ENCODE measurements at regions not wholly inside any gene's neighbourhood (a gene's known extent, or its start where the extent isn't known, plus 50 kb on each side); places are given as distances from the start of the nearest gene placed in this dataset.

DNA sequence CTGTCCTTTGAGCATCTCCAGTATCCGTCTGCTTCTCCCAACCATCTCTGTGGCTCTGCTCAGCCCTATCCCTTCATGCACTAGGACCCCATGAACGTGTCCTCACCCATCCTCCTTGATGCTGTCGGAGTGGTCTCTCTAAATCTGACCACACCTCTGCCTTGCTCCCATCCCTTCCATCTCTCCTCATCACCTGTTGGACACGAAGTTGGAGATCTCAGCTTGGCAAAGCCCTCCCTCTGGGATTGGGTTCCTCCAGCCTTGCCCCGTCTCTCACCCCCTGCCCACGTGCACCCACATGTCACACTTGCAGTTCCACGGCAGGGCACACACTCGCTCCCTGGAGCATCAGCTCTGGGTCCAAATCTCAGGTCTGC is 135.7 kb downstream of the ACTL8 start:
- Histone ChIP-seq H3K79me2 (ENCODE audit: insufficient read depth, low read length) (no peaks in the 10 kb centered on the region), H3K9me2 (ENCODE audit: insufficient read depth) (no peaks in the 10 kb centered on the region), H3K9me3 (ENCODE audit: control insufficient read depth in 1 of 2, insufficient read depth in 1 of 2, low read depth in 1 of 2, low read length in 2 of 2) (no peaks in the 10 kb centered on the region), H4K20me1 (ENCODE audit: insufficient read depth) (no peaks in the 10 kb centered on the region), H2AFZ (ENCODE audit: low read depth, low read length, poor library complexity, severe bottlenecking) (no peak overlapping the region), H3K4me3 (replicated peaks in 1 of 2; ENCODE audit: low read depth in 1 of 2, low read length in 2 of 2) (no peak overlapping the region), H3K4me2 (ENCODE audit: low read length) (no peak overlapping the region), H3K27me3 (ENCODE audit: insufficient read depth, low read length) (peaks cover 33% of the 10 kb centered on the region), H3K27ac (ENCODE audit: low read depth, low read length) (no peak overlapping the region), H3K36me3 (ENCODE audit: control insufficient read depth in 1 of 2, insufficient read depth in 2 of 2, low read length in 2 of 2) (no peaks in the 10 kb centered on the region), H3K9ac (ENCODE audit: low read length) (no peak overlapping the region), H3K4me1 (ENCODE audit: control insufficient read depth in 1 of 2, insufficient read depth in 2 of 2, low read length in 2 of 2) (no peaks in the 10 kb centered on the region)
- ChIA-PET POLR2A (no interaction called here), CTCF (no interaction called here), RAD21 (ENCODE audit: low non-redundant PET in 1 of 2, low total read pairs in 2 of 2, uncharacterized antibody in 2 of 2, unreplicated experiment in 2 of 2) (no interaction called here)
- TF ChIP-seq YY1 (IDR thresholded peaks at IDR 0.05; ENCODE audit: extremely low read depth, insufficient replicate concordance, low read depth, low read length) = no peak
- no peak for TF ChIP-seq EGR1 (IDR thresholded peaks at IDR 0.05; ENCODE audit: low read depth)
- no peak for TF ChIP-seq SRF (IDR thresholded peaks at IDR 0.05; ENCODE audit: low read depth)
- TF ChIP-seq, protein P1, sequence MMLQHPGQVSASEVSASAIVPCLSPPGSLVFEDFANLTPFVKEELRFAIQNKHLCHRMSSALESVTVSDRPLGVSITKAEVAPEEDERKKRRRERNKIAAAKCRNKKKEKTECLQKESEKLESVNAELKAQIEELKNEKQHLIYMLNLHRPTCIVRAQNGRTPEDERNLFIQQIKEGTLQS (IDR thresholded peaks at IDR 0.05) = no peak
- TF ChIP-seq CEBPB (IDR thresholded peaks at IDR 0.05; ENCODE audit: low read depth) = no peak
- TF ChIP-seq ELF1 (IDR thresholded peaks at IDR 0.05; ENCODE audit: borderline replicate concordance, low read depth) = no peak
- no peak for TF ChIP-seq JUND (IDR thresholded peaks at IDR 0.05)
- TF ChIP-seq CBX3 (IDR thresholded peaks at IDR 0.05; ENCODE audit: low read depth) = no peak
- no peak for TF ChIP-seq EZH2phosphoT487 (IDR thresholded peaks at IDR 0.05; ENCODE audit: borderline replicate concordance)
- no peak for TF ChIP-seq SIN3A (IDR thresholded peaks at IDR 0.05; ENCODE audit: low read depth)
- no peak for TF ChIP-seq TCF7L2 (IDR thresholded peaks at IDR 0.05; ENCODE audit: borderline replicate concordance, extremely low read depth, insufficient read depth, insufficient read length)
- TF ChIP-seq EZH2 (IDR thresholded peaks at IDR 0.05) = no peak
- TF ChIP-seq, protein P2, sequence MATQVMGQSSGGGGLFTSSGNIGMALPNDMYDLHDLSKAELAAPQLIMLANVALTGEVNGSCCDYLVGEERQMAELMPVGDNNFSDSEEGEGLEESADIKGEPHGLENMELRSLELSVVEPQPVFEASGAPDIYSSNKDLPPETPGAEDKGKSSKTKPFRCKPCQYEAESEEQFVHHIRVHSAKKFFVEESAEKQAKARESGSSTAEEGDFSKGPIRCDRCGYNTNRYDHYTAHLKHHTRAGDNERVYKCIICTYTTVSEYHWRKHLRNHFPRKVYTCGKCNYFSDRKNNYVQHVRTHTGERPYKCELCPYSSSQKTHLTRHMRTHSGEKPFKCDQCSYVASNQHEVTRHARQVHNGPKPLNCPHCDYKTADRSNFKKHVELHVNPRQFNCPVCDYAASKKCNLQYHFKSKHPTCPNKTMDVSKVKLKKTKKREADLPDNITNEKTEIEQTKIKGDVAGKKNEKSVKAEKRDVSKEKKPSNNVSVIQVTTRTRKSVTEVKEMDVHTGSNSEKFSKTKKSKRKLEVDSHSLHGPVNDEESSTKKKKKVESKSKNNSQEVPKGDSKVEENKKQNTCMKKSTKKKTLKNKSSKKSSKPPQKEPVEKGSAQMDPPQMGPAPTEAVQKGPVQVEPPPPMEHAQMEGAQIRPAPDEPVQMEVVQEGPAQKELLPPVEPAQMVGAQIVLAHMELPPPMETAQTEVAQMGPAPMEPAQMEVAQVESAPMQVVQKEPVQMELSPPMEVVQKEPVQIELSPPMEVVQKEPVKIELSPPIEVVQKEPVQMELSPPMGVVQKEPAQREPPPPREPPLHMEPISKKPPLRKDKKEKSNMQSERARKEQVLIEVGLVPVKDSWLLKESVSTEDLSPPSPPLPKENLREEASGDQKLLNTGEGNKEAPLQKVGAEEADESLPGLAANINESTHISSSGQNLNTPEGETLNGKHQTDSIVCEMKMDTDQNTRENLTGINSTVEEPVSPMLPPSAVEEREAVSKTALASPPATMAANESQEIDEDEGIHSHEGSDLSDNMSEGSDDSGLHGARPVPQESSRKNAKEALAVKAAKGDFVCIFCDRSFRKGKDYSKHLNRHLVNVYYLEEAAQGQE (IDR thresholded peaks at IDR 0.05; ENCODE audit: low read depth) = no peak
- no peak for TF ChIP-seq SP1 (IDR thresholded peaks at IDR 0.05; ENCODE audit: low read depth)
- TF ChIP-seq, protein P3, sequence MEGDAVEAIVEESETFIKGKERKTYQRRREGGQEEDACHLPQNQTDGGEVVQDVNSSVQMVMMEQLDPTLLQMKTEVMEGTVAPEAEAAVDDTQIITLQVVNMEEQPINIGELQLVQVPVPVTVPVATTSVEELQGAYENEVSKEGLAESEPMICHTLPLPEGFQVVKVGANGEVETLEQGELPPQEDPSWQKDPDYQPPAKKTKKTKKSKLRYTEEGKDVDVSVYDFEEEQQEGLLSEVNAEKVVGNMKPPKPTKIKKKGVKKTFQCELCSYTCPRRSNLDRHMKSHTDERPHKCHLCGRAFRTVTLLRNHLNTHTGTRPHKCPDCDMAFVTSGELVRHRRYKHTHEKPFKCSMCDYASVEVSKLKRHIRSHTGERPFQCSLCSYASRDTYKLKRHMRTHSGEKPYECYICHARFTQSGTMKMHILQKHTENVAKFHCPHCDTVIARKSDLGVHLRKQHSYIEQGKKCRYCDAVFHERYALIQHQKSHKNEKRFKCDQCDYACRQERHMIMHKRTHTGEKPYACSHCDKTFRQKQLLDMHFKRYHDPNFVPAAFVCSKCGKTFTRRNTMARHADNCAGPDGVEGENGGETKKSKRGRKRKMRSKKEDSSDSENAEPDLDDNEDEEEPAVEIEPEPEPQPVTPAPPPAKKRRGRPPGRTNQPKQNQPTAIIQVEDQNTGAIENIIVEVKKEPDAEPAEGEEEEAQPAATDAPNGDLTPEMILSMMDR (IDR thresholded peaks at IDR 0.05 in 2 of 3, conservative IDR thresholded peaks at IDR 0.05 in 1 of 3; ENCODE audit: borderline replicate concordance in 1 of 3, insufficient read depth in 1 of 3, low read depth in 2 of 3, low read length in 2 of 3) = no peak
- DNase-seq (ENCODE audit: low read depth, low spot score) = no peak
- BruUV-seq (replicated peaks) = no TSS peak
- no peak for ATAC-seq
- intact Hi-C loops (cut with micrococcal nuclease) = no loop called here

All from HCT116 (cell line).